Panc1 (cell line): ENCODE measurements at regions not wholly inside any gene's neighbourhood (a gene's known extent, or its start where the extent isn't known, plus 50 kb on each side); places are given as distances from the start of the nearest gene placed in this dataset.

Source experiments
- ATAC-seq: fragments of 200-7000 bp; cut with Tn5 transposase; 2 replicates; pipeline ENCODE4 v1.9.1; 2020; ENCODE audit warnings: mild to moderate bottlenecking, moderate library complexity
- BruUV-seq: library from RNA; stranded (reverse); fragments of 400-500 nt; replicated peaks from 2 replicates; lab custom pipeline; 2021; lab: Mats Ljungman, UMichigan
- CTCF ChIA-PET: fragments of 300-600 bp; sonication (Branson Sonifier 250); formaldehyde crosslinking; loops from one replicate; lab custom pipeline; 2022; ENCODE audit warnings: antibody characterized with exemption; lab: Charles Lee
- POLR2A ChIA-PET: fragments of 300-600 bp; sonication (Branson Sonifier 250); formaldehyde crosslinking; loops from one replicate; lab custom pipeline; 2022; ENCODE audit warnings: antibody characterized with exemption; lab: Charles Lee
- DNase-seq: peaks from one replicate; pipeline ENCODE4 v3.0.0-alpha.2; 2010; ENCODE audit warnings: low read depth, low spot score
- H3K27ac ChIP-seq: 2 replicates; pipeline ENCODE4 v1.5.1; 2011; ENCODE audit warnings: mild to moderate bottlenecking, low read length, inconsistent platforms
- H3K27me3 ChIP-seq: fragments of 200-500 bp; sonication (Bioruptor generic); 2 replicates; pipeline ENCODE4 v1.6.0; 2014; ENCODE audit warnings: low read length, inconsistent platforms; ENCODE audit not compliant: control insufficient read depth, insufficient read depth
- H3K36me3 ChIP-seq: fragments of 200-500 bp; sonication (Bioruptor generic); 2 replicates; pipeline ENCODE4 v1.5.1; 2014; ENCODE audit warnings: inconsistent platforms, mild to moderate bottlenecking, low read length, moderate library complexity; ENCODE audit not compliant: control insufficient read depth, insufficient read depth
- H3K4me1 ChIP-seq: 2 replicates; pipeline ENCODE4 v1.5.1; 2011; ENCODE audit warnings: inconsistent platforms, mild to moderate bottlenecking, low read length, moderate library complexity; ENCODE audit not compliant: control insufficient read depth, insufficient read depth
- H3K4me3 ChIP-seq, 2 experiments: 2 replicates each; pipeline ENCODE4 v1.5.1; 2011 to 2012; ENCODE audit warnings: low read depth in 2 of 2, low read length in 2 of 2, mild to moderate bottlenecking in 2 of 2, inconsistent platforms in 1 of 2, moderate library complexity in 1 of 2
- H3K9me3 ChIP-seq: fragments of 200-500 bp; sonication (Bioruptor generic); 2 replicates; pipeline ENCODE4 v1.5.1; 2014; ENCODE audit warnings: low read depth, mild to moderate bottlenecking, inconsistent platforms, low read length, moderate library complexity; ENCODE audit not compliant: control insufficient read depth, insufficient read depth
- POLR2AphosphoS5 ChIP-seq: IDR thresholded peaks from 2 replicates; pipeline ENCODE4 v1.6.1; 2012; ENCODE audit warnings: mild to moderate bottlenecking, low read depth, low read length, moderate library complexity
- REST ChIP-seq, 2 experiments: IDR thresholded peaks; 2 replicates each; pipeline ENCODE4 v1.6.1; 2011 to 2012; ENCODE audit warnings: low read depth in 2 of 2, control low read depth in 1 of 2, low read length in 1 of 2, mild to moderate bottlenecking in 1 of 2, moderate library complexity in 1 of 2; ENCODE audit not compliant: insufficient read depth in 1 of 2
- SIN3A ChIP-seq: IDR thresholded peaks from 2 replicates; pipeline ENCODE4 v1.6.1; 2012; ENCODE audit warnings: low read depth, mild to moderate bottlenecking, low read length, moderate library complexity, borderline replicate concordance; ENCODE audit not compliant: insufficient read depth
- TCF7L2 ChIP-seq: IDR thresholded peaks from 2 replicates; pipeline ENCODE4 v1.6.1; 2011; ENCODE audit warnings: mild to moderate bottlenecking, low read depth, low read length, inconsistent platforms
- in situ Hi-C: cut with HindIII; loops from 2 replicates; pipeline ENCODE4 v1.10.0; 2016; ENCODE audit warnings: low sequenced_read_pairs, low pct_unique_long_range_greater_than_20kb
- intact Hi-C: fragments of 100-400 bp; cut with micrococcal nuclease; formaldehyde crosslinking; loops from one replicate; pipeline ENCODE4 v1.10.0; 2022; ENCODE audit not compliant: unreplicated experiment
- TF ChIP-seq, protein P1 (sequence below): fragments of 450-650 bp; IDR thresholded peaks from 2 replicates; pipeline ENCODE4 v1.5.1; 2017; ENCODE audit warnings: mild to moderate bottlenecking

DNA sequence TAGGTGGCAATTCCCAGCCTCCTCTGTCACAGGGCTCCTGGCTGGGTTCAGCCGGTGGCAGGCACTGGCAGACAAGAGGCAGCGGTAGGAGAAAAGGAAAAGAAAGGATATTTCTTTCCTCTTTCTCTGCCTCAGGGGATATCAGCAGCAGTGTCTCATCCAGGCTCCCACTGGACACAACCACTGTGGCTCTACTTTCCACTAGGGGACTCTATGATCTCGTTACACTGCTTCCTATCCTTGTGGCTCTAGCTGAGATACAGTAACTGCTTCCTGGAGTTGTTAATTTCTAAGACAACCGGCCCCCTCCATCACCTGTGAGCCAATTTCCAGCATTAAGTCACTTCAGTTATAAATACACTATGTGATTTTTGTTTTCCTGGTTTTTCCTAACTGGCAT, 102.0 kb upstream of the LRFN2 start:
- no peaks in the 10 kb centered on the region for H3K9me3 ChIP-seq
- POLR2A ChIA-PET = no interaction called here
- H3K4me1 ChIP-seq = no peaks in the 10 kb centered on the region
- intact Hi-C loops (no loop called here), in situ Hi-C loops (no loop called here)
- TF ChIP-seq TCF7L2 (no peak), REST (IDR thresholded peaks at IDR 0.05; ENCODE audit: insufficient read depth in 1 of 2, low read depth in 2 of 2, low read length in 1 of 2) (no peak), SIN3A (no peak), POLR2AphosphoS5 (no peak)
- TF ChIP-seq, protein P1, sequence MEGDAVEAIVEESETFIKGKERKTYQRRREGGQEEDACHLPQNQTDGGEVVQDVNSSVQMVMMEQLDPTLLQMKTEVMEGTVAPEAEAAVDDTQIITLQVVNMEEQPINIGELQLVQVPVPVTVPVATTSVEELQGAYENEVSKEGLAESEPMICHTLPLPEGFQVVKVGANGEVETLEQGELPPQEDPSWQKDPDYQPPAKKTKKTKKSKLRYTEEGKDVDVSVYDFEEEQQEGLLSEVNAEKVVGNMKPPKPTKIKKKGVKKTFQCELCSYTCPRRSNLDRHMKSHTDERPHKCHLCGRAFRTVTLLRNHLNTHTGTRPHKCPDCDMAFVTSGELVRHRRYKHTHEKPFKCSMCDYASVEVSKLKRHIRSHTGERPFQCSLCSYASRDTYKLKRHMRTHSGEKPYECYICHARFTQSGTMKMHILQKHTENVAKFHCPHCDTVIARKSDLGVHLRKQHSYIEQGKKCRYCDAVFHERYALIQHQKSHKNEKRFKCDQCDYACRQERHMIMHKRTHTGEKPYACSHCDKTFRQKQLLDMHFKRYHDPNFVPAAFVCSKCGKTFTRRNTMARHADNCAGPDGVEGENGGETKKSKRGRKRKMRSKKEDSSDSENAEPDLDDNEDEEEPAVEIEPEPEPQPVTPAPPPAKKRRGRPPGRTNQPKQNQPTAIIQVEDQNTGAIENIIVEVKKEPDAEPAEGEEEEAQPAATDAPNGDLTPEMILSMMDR = no peak
- H3K27ac ChIP-seq = no peak overlapping the region
- ATAC-seq = no peak
- BruUV-seq = no TSS peak
- DNase-seq = no peak
- no peak overlapping the region for H3K4me3 ChIP-seq
- H3K36me3 ChIP-seq = no peaks in the 10 kb centered on the region
- no peaks in the 10 kb centered on the region; the same call in 1 of the 2 replicates for H3K27me3 ChIP-seq
- CTCF ChIA-PET = no interaction called here

GRCh38 chr6:40688214-40688761, 101.1 kb upstream of the LRFN2 start:
- TF ChIP-seq SIN3A (no peak), REST (IDR thresholded peaks at IDR 0.05; ENCODE audit: insufficient read depth in 1 of 2, low read depth in 2 of 2, low read length in 1 of 2) (no peak), TCF7L2 (no peak), POLR2AphosphoS5 (no peak)
- TF ChIP-seq, protein P1 = no peak
- Histone ChIP-seq H3K9me3 (no peaks in the 10 kb centered on the region), H3K27me3 (no peaks in the 10 kb centered on the region; the same call in 1 of the 2 replicates), H3K36me3 (no peaks in the 10 kb centered on the region), H3K4me1 (no peaks in the 10 kb centered on the region), H3K27ac (no peak overlapping the region), H3K4me3 (no peak overlapping the region)
- intact Hi-C loops = no loop called here
- DNase-seq (no peak), ATAC-seq (no peak)
- ChIA-PET CTCF (no interaction called here), POLR2A (no interaction called here)
- in situ Hi-C loops = no loop called here
- no TSS peak for BruUV-seq
